ENCODE measurements at regions not wholly inside any gene's neighbourhood (a gene's known extent, or its start where the extent isn't known, plus 50 kb on each side); places are given as distances from the start of the nearest gene placed in this dataset.

DNA sequence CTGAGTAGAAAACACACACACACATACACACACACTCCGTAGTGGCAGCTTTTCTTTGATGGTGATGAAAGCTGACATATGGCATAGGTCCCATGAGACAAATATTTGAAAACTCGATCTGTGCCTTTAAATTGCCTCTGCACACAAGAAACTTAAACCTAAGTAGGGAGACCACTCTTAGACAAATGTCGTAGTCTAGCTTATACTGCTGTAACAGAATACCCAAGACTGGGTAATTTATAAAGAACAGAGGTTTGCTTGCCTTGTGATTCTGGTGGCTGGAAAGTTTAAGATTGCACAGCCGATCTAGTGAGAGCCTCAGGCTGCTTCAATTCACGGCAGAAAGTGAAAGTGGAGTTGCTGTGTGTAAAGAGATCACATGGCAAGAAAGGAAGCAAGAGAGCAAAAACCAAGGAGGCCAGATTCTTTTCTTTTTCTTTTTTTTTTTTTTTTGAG lies 489.4 kb upstream of the SORCS1 start:
- Histone ChIP-seq H3K27me3 (ENCODE audit: insufficient read depth, low read depth) (no peaks in the 10 kb centered on the region), H3K27ac (no peak overlapping the region), H3K36me3 (ENCODE audit: insufficient read depth) (no peaks in the 10 kb centered on the region), H3K4me3 (IDR thresholded peaks at IDR 0.05; ENCODE audit: insufficient read depth, low read depth, low read length) (no peak overlapping the region), H3K4me1 (ENCODE audit: low read depth, poor library complexity, severe bottlenecking) (no peaks in the 10 kb centered on the region), H4K20me1 (ENCODE audit: insufficient read depth) (no peaks in the 10 kb centered on the region), H2AFZ (ENCODE audit: low read depth) (no peak overlapping the region), H3K79me2 (ENCODE audit: insufficient read depth, low read depth) (no peaks in the 10 kb centered on the region), H3K9ac (no peak overlapping the region), H3K4me2 (no peak overlapping the region)
- no peak for TF ChIP-seq CTCF (conservative IDR thresholded peaks at IDR 0.05; ENCODE audit: low read depth, low read length)

DNA sequence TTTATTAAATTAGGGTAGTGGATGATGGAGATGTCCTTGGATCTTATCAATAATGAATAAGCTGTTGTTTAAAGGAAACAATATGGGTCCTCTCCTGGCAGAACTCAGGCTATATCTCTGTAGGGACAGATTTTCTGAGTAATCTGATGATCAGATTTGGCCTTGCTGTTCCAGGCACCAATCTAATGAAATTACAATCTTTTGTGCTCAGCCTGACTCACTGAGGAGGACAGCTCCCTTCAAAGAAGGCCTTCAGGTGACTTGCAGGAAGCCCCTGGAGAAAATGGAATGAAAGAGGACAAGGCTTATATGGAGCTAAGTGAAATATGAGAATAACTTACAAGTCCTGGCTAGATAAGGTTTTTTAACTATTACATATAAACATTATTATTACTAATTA lies 486.4 kb upstream of the SORCS1 start:
- H3K27ac ChIP-seq = no peak overlapping the region
- H4K20me1 ChIP-seq (ENCODE audit: insufficient read depth) = no peaks in the 10 kb centered on the region
- H3K4me3 ChIP-seq (IDR thresholded peaks at IDR 0.05; ENCODE audit: insufficient read depth, low read depth, low read length) = no peak overlapping the region
- H3K27me3 ChIP-seq (ENCODE audit: insufficient read depth, low read depth) = no peaks in the 10 kb centered on the region
- TF ChIP-seq CTCF (conservative IDR thresholded peaks at IDR 0.05; ENCODE audit: low read depth, low read length) = no peak
- no peaks in the 10 kb centered on the region for H3K79me2 ChIP-seq (ENCODE audit: insufficient read depth, low read depth)
- H3K36me3 ChIP-seq (ENCODE audit: insufficient read depth) = no peaks in the 10 kb centered on the region
- H3K9ac ChIP-seq = no peak overlapping the region
- H3K4me1 ChIP-seq (ENCODE audit: low read depth, poor library complexity, severe bottlenecking) = no peaks in the 10 kb centered on the region
- no peak overlapping the region for H3K4me2 ChIP-seq
- no peak overlapping the region for H2AFZ ChIP-seq (ENCODE audit: low read depth)

GRCh38 chr10:107649249-107649648 lies 484.7 kb upstream of the SORCS1 start:
- no peak overlapping the region for H2AFZ ChIP-seq (ENCODE audit: low read depth)
- no peak for TF ChIP-seq CTCF (conservative IDR thresholded peaks at IDR 0.05; ENCODE audit: low read depth, low read length)

DNA sequence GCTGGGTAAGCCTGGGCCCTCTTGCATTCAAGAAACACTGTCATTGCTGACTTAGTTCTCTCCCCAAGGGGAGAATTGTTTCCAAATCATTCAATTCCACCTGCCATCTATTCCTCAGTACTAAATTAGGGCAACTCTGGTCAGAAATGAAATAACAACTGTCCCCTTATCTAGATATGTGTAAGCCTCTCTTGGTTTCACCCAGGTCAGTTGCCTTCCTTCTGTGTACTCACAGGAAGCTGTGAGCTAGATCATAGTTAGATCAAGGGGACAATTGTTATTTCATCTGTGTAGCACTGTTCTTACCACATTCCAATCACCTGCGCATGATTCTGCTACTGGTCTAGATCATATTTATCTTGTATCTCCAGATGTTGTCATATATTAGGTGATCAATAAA lies 483.0 kb upstream of the SORCS1 start:
- H3K4me1 ChIP-seq (ENCODE audit: low read depth, poor library complexity, severe bottlenecking) = no peaks in the 10 kb centered on the region
- H3K4me2 ChIP-seq = no peak overlapping the region
- H3K79me2 ChIP-seq (ENCODE audit: insufficient read depth, low read depth) = no peaks in the 10 kb centered on the region
- H3K9ac ChIP-seq = no peak overlapping the region
- TF ChIP-seq CTCF (conservative IDR thresholded peaks at IDR 0.05; ENCODE audit: low read depth, low read length) = no peak
- H3K4me3 ChIP-seq (IDR thresholded peaks at IDR 0.05; ENCODE audit: insufficient read depth, low read depth, low read length) = no peak overlapping the region
- H2AFZ ChIP-seq (ENCODE audit: low read depth) = no peak overlapping the region
- H4K20me1 ChIP-seq (ENCODE audit: insufficient read depth) = no peaks in the 10 kb centered on the region
- H3K27ac ChIP-seq = no peak overlapping the region
- no peaks in the 10 kb centered on the region for H3K36me3 ChIP-seq (ENCODE audit: insufficient read depth)
- no peaks in the 10 kb centered on the region for H3K27me3 ChIP-seq (ENCODE audit: insufficient read depth, low read depth)

More at GRCh38 chr10:107649249-107649648, 484.7 kb upstream of the SORCS1 start:
- H3K4me2 ChIP-seq = no peak overlapping the region
- H3K27ac ChIP-seq = no peak overlapping the region
- H4K20me1 ChIP-seq (ENCODE audit: insufficient read depth) = no peaks in the 10 kb centered on the region
- no peak overlapping the region for H3K9ac ChIP-seq
- H3K27me3 ChIP-seq (ENCODE audit: insufficient read depth, low read depth) = no peaks in the 10 kb centered on the region
- no peaks in the 10 kb centered on the region for H3K79me2 ChIP-seq (ENCODE audit: insufficient read depth, low read depth)
- H3K4me1 ChIP-seq (ENCODE audit: low read depth, poor library complexity, severe bottlenecking) = no peaks in the 10 kb centered on the region
- H3K4me3 ChIP-seq (IDR thresholded peaks at IDR 0.05; ENCODE audit: insufficient read depth, low read depth, low read length) = no peak overlapping the region
- H3K36me3 ChIP-seq (ENCODE audit: insufficient read depth) = no peaks in the 10 kb centered on the region

Measured in KMS-11 (cell line).